ENCODE measurements at regions not wholly inside any gene's neighbourhood (a gene's known extent, or its start where the extent isn't known, plus 50 kb on each side); places are given as distances from the start of the nearest gene placed in this dataset.

DNA sequence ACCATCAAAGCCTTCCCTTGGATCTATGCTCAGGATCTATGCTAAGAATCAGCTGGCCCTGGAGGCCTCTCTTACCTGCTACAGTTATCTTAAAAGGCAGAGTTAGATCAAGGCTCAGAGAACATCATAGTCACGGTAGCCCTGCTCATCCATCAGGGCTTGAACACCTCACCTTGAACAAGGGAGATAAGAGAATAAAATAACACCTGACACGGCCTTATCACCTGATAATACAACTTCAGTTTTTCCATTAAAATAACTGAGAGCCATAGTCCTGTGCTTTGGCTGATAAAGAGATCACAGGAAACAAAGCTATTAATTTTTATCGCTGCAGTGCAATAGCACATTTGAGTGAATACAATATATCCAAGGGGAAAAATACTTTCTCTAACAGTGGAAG, 85.6 kb upstream of the LPP start:
- ATAC-seq: no peak

DNA sequence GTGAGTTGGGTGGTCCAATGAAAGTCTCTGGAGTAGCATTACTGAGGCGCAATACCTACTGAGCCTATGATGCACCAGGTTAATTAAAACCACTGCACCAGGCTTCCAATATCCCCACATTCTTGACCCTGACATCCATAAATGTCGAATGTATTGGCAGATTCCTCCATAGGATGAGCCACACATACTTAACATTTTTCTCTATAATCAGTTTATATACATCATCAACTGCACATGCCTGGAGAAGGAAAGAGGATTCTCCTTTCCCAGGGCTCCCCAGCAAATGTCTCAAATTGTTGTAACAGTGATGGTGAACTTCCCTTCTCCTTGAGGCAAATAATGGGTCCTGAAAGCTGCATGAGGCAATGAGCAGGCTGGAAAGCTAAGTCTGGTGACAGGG, 82.3 kb upstream of the LPP start:
- H3K4me3 Mint-ChIP-seq: no peak overlapping the region
- DNase-seq (ENCODE audit: low spot score in 2 of 2) (no peak), ATAC-seq (no peak)
- H3K9me3 Mint-ChIP-seq: no peaks in the 10 kb centered on the region
- no peak overlapping the region for H3K27ac Mint-ChIP-seq
- H3K36me3 Mint-ChIP-seq: no peaks in the 10 kb centered on the region
- no peaks in the 10 kb centered on the region for H3K4me1 Mint-ChIP-seq

More for the DNA sequence above, 85.6 kb upstream of the LPP start:
- no peak overlapping the region for H3K27ac Mint-ChIP-seq
- H3K4me1 Mint-ChIP-seq: no peaks in the 10 kb centered on the region
- H3K4me3 Mint-ChIP-seq: no peak overlapping the region
- no peaks in the 10 kb centered on the region for H3K36me3 Mint-ChIP-seq
- H3K9me3 Mint-ChIP-seq: no peaks in the 10 kb centered on the region
- DNase-seq (ENCODE audit: low spot score in 2 of 2): no peak

DNA sequence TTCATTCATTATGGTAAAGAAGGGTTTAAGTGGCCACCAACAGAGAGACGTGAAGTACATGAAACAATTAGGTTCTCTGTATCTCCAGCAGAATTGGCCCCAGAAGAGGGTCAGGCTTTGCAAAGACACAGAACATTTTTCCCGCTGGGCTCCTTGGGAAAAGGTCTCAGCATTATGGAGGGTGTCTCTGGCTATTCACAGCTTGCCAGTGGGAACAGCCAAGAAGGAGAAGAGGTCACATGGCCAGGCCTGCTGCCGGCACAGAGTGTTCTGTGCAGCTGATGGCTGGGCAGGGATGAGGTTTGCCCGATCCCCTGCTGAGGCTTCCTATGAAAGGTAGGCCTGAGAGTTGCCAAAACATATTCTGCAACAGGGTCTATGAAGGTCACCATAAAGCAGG, 77.8 kb upstream of the LPP start:
- H3K36me3 Mint-ChIP-seq: no peaks in the 10 kb centered on the region
- peaks cover 4% of the 10 kb centered on the region for H3K9me3 Mint-ChIP-seq
- no peak overlapping the region for H3K4me3 Mint-ChIP-seq
- ATAC-seq (no peak), DNase-seq (ENCODE audit: low spot score in 2 of 2) (no peak)
- no peak overlapping the region for H3K27ac Mint-ChIP-seq
- no peaks in the 10 kb centered on the region for H3K4me1 Mint-ChIP-seq

DNA sequence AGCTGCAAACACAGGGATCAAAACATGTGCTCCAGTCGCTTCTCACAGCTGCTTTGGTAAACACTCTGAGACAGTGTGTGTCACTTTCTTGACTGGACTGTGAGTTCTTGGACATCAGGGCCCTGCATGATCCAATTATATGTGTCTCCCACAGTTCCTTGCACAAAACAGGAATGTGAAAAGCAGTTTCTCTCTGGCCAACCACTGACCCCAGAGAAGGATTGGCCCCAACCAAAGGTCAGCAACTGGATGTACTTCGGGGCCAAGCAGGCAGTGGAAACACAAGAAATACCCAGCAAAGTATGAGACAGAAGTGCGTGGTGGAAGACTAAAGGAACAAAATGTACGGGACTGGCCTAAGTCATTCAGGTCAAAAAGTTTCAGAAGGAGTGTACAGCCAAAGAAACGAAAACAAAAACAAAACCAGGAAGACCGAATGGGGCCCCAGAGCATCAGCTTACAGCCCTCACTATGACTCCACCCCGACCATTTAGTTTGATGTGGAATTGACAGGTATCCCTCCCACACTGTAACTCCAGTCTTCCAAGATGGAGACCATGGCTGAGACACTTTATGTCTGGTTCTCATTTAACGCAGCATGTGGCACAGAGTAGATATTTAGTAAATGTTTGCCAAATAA, 76.7 kb upstream of the LPP start:
- no peak for ATAC-seq
- Mint-ChIP-seq H3K4me1 (no peaks in the 10 kb centered on the region), H3K9me3 (peaks cover 4% of the 10 kb centered on the region)

DNA sequence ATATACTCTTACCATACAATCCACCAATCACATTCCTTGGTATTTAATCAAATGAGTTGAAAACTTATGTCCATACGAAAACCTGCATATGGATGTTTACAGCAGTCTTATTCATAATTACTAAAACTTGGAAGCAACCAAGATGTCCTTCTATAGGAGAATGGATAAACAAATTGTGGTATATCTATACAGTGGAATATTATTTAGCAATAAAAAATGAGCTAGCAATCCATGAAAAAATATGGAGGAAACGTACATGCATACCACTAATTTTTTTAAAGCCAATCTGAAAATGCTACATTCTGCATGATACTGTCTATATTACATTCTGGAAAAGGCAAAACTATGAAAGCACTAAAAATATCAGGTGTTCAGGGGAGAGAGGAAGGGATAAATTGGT, 73.9 kb upstream of the LPP start:
- H3K36me3 Mint-ChIP-seq: no peaks in the 10 kb centered on the region
- peaks cover 4% of the 10 kb centered on the region for H3K9me3 Mint-ChIP-seq
- no peak overlapping the region for H3K27ac Mint-ChIP-seq
- no peak overlapping the region for H3K4me3 Mint-ChIP-seq
- no peak for ATAC-seq
- H3K4me1 Mint-ChIP-seq: no peaks in the 10 kb centered on the region
- DNase-seq (ENCODE audit: low spot score in 2 of 2): no peak

More for the DNA sequence above, 76.7 kb upstream of the LPP start:
- no peak overlapping the region for H3K4me3 Mint-ChIP-seq
- DNase-seq (ENCODE audit: low spot score in 2 of 2): no peak
- no peaks in the 10 kb centered on the region for H3K36me3 Mint-ChIP-seq
- peak overlapping the region; percentile 45 for H3K27ac Mint-ChIP-seq

DNA sequence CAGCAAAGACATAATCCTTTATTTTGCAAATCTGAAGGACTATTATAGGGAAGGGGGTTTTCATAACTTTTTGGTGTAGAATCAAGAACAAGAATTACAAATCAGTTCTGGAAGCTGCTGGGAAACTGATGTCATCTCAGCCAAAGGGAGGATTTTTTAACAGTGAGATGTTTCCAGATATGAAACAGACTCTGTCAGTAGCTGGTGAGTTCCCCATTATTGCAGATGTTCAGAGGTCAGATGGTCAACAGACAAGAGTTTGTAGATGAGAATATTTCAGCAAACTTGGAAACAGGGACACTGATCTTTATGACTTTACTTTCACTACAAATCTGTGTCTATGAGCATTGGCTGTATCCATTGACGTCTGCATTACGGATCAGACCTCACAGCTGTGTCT, 71.9 kb upstream of the LPP start:
- no peaks in the 10 kb centered on the region for H3K4me1 Mint-ChIP-seq
- no peak overlapping the region for H3K27ac Mint-ChIP-seq
- DNase-seq (ENCODE audit: low spot score in 2 of 2) (no peak), ATAC-seq (no peak)
- H3K4me3 Mint-ChIP-seq: no peak overlapping the region
- H3K36me3 Mint-ChIP-seq: no peaks in the 10 kb centered on the region
- H3K9me3 Mint-ChIP-seq: peaks cover 4% of the 10 kb centered on the region

DNA sequence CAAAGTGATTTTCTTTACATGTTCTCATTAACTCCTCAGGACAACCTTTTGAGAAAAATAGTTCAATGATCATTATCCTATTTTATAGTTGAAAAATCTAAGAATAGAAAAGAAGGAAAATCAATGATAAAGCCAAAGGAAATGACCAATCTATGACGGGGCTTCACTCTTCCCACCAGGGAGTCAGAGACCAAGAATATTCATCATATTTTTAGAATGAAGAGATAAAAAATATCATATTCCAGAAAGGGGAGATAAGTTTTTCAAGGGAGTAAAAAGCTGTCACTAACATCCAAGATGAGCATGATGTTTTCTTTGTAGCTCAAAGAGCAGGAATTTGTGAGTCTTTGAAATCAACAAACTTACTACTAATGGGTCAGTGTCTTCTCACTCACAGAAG, 71.5 kb upstream of the LPP start:
- no peak for DNase-seq (ENCODE audit: low spot score in 2 of 2)
- H3K4me3 Mint-ChIP-seq: no peak overlapping the region
- no peaks in the 10 kb centered on the region for H3K36me3 Mint-ChIP-seq
- H3K9me3 Mint-ChIP-seq: peaks cover 4% of the 10 kb centered on the region
- no peak for ATAC-seq
- no peaks in the 10 kb centered on the region for H3K4me1 Mint-ChIP-seq
- H3K27ac Mint-ChIP-seq: no peak overlapping the region

DNA sequence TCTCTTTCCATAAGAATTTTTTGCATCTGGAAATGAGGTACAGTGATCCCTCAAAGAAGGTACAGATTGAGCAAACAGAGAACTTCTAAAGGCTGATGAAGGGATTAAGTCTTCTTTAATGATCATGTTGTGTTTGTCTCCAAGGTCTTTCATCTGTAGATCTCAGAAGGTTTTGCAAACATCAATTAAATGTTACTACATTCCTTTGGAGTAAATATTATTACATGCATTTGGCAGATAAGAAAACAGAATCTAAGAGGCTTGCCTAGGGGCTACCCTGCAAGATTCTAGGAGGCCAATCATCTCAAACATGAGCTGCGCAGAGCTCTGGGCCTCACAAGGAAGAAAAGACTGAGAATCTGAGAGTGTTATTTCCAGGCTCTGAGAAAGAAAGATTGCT, 70.9 kb upstream of the LPP start:
- Mint-ChIP-seq H3K4me1 (no peaks in the 10 kb centered on the region), H3K27ac (no peak overlapping the region), H3K9me3 (peaks cover 4% of the 10 kb centered on the region), H3K36me3 (no peaks in the 10 kb centered on the region), H3K4me3 (no peak overlapping the region)
- ATAC-seq: no peak
- DNase-seq (ENCODE audit: low spot score in 2 of 2): no peak

DNA sequence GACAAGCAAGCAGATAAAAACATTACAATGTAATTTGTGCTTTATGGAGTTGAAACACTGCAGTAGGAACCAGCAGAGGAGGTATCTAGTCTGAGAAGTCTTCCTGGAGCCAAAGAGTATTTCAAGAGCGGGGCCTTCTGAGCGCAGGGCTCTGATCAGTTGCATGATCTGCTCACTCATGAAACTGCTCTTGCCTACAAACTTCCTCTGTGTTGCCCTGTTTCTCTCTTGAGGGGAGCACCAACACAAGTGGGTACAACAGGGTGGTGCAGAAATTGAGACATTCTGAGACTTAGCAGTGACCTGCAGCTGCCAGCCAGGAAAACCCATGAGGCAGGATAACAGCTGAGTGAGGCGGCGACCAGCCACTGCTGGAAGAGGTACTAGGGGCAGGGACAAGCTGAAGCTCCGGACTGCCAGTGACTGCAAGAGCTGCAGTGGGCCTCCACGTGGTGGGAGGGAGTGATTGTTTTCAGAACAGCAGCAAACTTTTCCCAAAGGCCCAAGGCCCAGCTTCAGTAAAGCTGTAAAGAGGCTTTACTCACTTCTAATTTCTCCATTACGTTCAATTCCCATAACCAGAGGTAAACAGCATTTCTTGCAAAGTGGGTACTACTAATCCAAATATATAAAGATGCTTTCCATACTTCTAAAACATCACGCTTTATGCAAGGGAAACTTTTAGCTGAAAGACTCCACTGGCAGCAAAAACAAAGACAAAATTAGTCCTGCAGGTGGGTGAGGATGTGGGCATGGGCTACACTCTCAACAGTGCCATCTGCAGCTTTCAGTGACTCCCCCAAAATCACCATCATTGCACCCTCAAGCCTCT, 69.0 kb upstream of the LPP start:
- no peak for ATAC-seq
- H3K9me3 Mint-ChIP-seq: peaks cover 2% of the 10 kb centered on the region

DNA sequence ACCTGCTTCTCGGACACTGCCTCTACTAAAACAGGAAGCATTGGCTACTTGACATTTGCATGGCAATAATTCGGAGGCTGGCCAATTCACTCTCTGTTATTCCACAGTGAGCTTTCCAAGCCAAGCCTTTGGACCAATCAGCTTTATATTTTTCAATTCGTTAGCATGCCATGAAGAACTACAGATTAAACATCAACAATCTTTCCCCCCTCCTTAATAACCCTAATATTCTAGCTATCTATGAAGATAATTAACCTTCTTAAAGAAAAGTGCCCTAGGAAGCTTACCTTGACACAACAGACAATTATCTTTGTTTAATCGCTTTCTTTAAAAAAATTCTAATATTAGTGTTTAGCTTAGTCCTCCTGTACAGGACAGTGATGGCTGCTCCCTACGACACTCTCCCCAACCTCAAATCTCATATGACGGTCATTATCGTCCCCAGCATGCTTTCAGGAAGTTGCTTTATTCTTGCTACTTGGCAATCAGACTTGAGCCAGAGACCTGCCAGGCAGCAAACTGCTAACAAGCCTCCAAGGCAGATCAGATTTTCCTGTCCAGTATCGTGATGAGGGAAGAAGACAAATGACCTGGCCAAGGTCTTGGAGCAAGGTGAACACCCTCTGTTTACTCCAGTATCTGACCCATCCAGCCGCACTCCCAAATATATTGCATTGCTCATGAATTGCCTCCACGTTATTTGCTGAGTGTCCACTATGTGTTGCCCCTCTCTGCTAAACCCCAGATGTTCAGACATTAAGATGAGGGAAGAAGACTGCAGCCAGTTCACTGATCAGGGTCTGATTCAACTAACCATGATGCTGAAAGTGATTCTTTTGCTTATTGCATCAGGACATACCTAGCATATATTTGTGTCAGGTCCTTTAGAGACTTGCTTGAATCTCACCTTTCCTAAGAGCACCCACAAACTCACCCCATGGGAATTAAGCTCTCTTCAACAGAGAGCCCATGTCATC, 68.1 kb upstream of the LPP start:
- Mint-ChIP-seq H3K9me3 (no peaks in the 10 kb centered on the region), H3K36me3 (no peaks in the 10 kb centered on the region), H3K4me3 (no peak overlapping the region), H3K27ac (no peak overlapping the region), H3K4me1 (no peaks in the 10 kb centered on the region)
- ATAC-seq (no peak), DNase-seq (ENCODE audit: low spot score in 2 of 2) (no peak)

More for the DNA sequence above, 69.0 kb upstream of the LPP start:
- Mint-ChIP-seq H3K27ac (no peak overlapping the region), H3K36me3 (no peaks in the 10 kb centered on the region), H3K4me1 (no peaks in the 10 kb centered on the region), H3K4me3 (no peak overlapping the region)
- no peak for DNase-seq (ENCODE audit: low spot score in 2 of 2)

DNA sequence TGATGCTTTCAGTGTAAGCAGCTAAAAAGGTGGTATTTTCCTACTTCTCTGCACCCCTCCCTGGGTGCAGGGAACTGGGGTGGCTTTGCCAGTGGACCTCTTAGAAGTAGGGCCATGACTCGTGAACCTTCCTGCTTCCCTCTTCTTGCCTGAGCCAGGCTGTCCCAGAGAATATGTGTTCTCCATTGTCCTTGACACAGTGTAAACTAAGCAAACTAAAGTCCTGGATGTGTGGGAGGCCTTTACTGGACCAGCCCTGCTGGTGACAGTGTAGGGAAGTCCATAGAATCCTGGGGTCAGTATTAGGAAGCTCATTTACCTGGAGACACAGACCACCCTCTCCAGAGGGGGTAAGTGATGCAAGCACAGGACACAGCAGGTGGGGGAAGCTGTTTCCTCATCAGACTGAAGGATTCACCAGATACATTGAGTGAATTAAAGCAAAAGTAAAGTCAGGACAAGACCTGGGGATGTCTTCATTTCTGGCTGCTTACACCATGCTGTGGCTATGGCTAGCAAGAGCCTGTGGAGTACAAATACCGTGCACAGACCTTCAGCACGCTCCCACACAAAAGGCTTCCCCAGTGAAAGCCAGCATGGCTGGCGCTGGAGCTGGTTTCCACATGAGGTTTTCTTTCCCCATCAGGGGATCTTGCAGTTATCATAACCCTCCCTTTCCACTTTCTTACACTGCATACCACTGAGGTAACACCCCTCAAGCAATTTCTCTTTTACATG, 64.8 kb upstream of the LPP start:
- ATAC-seq (no peak), DNase-seq (ENCODE audit: low spot score in 2 of 2) (no peak)
- Mint-ChIP-seq H3K4me3 (no peak overlapping the region), H3K4me1 (no peaks in the 10 kb centered on the region), H3K36me3 (no peaks in the 10 kb centered on the region), H3K9me3 (no peaks in the 10 kb centered on the region), H3K27ac (no peak overlapping the region)

DNA sequence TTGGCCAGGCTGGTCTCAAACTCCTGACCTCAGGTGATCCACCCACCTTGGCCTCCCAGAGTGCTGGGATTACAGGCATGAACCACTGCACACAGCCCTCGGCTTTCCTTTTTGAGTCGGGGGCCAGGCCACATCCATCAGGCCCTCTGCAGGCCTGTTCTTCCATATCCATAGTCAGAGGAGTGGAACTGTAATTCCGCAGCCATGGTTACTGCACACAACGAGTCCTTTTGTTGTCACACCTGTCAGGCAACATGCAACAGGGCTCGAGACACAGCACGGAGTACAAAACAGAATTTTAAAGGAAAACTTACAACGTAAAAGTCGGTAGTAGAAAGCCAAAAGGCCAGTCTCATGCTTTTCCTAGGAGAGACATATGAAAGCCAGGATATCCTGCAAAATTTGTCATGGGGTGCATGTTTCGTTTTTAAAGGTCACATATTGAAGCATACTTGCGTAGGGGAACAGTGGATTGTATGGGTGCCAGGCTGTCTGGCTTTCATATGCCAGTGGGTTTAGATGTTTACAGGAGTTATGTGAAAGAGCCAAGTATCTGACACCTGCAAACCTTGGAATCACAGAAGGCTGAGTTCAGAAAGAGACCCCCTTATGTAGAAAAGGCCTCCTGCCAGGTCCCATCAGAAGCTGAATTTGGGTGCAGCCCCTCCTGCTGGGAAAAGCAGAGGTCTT, 63.2 kb upstream of the LPP start:
- no peaks in the 10 kb centered on the region for H3K36me3 Mint-ChIP-seq
- no peak for DNase-seq (ENCODE audit: low spot score in 2 of 2)
- ATAC-seq: no peak
- no peaks in the 10 kb centered on the region for H3K9me3 Mint-ChIP-seq
- H3K4me3 Mint-ChIP-seq: no peak overlapping the region
- no peaks in the 10 kb centered on the region for H3K4me1 Mint-ChIP-seq
- H3K27ac Mint-ChIP-seq: no peak overlapping the region

DNA sequence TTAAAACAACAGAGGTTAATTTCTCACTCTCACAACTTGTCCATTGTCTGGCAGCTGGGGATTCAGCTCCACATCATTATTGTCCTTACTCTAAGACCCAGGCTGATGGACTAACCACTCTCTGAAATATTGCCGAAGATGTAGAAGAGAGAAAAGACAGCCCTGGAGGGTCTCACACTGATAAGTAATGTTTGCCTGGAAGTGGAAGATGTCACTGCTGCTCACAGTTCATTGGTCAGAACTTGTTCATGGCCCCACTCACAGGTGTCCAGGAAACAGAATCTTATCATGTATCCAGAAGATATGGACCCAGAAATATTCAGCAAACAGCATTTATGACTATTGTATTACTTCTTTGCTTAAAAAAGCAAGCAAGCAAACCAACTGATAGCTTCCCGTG, 62.2 kb upstream of the LPP start:
- H3K9me3 Mint-ChIP-seq: no peaks in the 10 kb centered on the region
- ATAC-seq (no peak), DNase-seq (ENCODE audit: low spot score in 2 of 2) (no peak)
- H3K4me3 Mint-ChIP-seq: no peak overlapping the region
- H3K36me3 Mint-ChIP-seq: no peaks in the 10 kb centered on the region
- peak overlapping the region; percentile 38 for H3K27ac Mint-ChIP-seq
- no peaks in the 10 kb centered on the region for H3K4me1 Mint-ChIP-seq

DNA sequence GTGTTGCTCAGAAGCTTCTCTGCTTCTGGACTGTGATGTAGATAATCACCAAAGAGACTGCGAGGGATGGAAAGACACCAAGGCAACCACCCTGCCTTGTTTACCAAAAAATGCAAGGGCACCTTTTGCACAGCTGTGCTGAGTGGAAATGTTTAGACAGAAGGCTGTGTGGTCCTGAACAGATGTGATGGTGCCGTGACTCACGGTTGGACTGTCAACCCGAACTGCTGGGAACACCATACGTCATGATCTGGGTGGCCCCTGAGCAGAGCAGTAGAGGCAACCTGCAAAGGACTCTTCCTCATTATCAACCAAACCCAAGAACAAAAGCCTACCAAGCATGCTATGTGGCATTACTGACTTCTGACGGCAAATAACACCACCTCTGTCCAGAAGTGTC, 61.3 kb upstream of the LPP start:
- H3K9me3 Mint-ChIP-seq: no peaks in the 10 kb centered on the region
- no peak overlapping the region for H3K4me3 Mint-ChIP-seq
- H3K27ac Mint-ChIP-seq: peak overlapping the region; percentile 38
- no peaks in the 10 kb centered on the region for H3K36me3 Mint-ChIP-seq
- ATAC-seq (peak; percentile 96), DNase-seq (ENCODE audit: low spot score in 2 of 2) (no peak)
- H3K4me1 Mint-ChIP-seq: no peaks in the 10 kb centered on the region
